Thoracic aorta (tissue), 2 donors: ENCODE measurements at regions not wholly inside any gene's neighbourhood (a gene's known extent, or its start where the extent isn't known, plus 50 kb on each side); places are given as distances from the start of the nearest gene placed in this dataset.

Source experiments
- ATAC-seq: fragments of 150-250 bp; one replicate; pipeline ENCODE4 v1.8.0; 2017; ENCODE audit warnings: low read depth; ENCODE audit not compliant: insufficient number of reproducible peaks, low FRiP score
- DNase-seq: peaks from one replicate; pipeline ENCODE4 v3.0.0-alpha.2; 2020; ENCODE audit warnings: low spot score
- H3K27ac ChIP-seq, 2 donors: fragments of 200-600 bp; sonication (generic); 1 replicate in 1 of 2; 2 replicates in 1 of 2; pipeline ENCODE4 v1.5.1; 2016; ENCODE audit warnings: mild to moderate bottlenecking in 2 of 2, moderate library complexity in 2 of 2
- H3K27me3 ChIP-seq: fragments of 200-600 bp; sonication (generic); replicated peaks from 2 replicates; pipeline ENCODE4 v1.6.0; 2016; ENCODE audit warnings: mild to moderate bottlenecking; ENCODE audit not compliant: insufficient read depth
- H3K36me3 ChIP-seq: fragments of 200-600 bp; sonication (generic); one replicate; pipeline ENCODE4 v1.5.1; 2016
- H3K4me1 ChIP-seq, 2 donors: fragments of 200-600 bp; sonication (generic); 1 replicate in 1 of 2; 2 replicates in 1 of 2; pipeline versions ENCODE4 v1.5.1 to v1.6.0; 2016; ENCODE audit warnings: low read depth in 2 of 2, mild to moderate bottlenecking in 1 of 2; ENCODE audit not compliant: control insufficient read depth in 1 of 2
- H3K4me3 ChIP-seq: fragments of 200-600 bp; sonication (generic); 2 replicates; pipeline ENCODE4 v1.5.1; 2016; ENCODE audit warnings: mild to moderate bottlenecking
- H3K9me3 ChIP-seq: fragments of 200-600 bp; sonication (generic); 2 replicates; pipeline ENCODE4 v1.5.1; 2016
- TF ChIP-seq, protein P1 (sequence below): fragments of 200-600 bp; sonication (generic); IDR thresholded peaks from one replicate; pipeline ENCODE4 v1.5.1; 2019; ENCODE audit warnings: antibody characterized with exemption

DNA sequence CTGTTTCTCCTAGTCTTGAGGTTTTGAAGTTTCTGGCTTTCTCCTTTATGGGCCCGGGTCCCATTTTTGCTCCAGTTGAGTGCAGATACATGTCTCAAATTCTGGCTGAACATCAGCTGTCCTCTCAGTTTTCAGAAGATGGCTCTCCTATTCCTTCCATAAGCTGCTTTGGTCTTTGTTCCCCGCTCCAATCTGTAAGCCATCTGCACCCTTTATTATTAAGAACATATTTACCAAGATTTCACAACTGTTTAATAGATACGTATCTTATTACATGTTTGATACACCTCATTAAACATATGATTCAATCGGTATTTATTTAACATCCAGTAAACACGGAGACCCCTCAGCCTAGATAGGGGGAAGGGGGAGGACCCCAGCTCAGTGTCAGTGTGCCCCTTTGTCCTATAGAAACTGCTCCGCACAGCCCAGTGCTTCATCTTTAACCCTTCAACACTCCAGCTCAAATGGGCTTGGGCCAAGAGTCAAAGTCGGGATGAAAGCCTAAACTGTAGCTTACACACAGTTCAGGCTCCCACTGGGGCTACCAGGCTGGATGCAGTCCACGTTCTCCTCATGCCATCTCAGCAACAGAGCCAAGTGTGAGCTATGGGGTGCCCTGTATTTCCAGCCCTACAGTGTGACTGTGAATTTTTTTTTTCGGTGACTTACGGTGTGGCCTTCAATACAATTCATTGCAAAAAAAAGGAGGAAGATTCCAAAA lies 166.0 kb upstream of the ZFHX3 start:
- DNase-seq (no peak), ATAC-seq (no peak)
- TF ChIP-seq, protein P1, sequence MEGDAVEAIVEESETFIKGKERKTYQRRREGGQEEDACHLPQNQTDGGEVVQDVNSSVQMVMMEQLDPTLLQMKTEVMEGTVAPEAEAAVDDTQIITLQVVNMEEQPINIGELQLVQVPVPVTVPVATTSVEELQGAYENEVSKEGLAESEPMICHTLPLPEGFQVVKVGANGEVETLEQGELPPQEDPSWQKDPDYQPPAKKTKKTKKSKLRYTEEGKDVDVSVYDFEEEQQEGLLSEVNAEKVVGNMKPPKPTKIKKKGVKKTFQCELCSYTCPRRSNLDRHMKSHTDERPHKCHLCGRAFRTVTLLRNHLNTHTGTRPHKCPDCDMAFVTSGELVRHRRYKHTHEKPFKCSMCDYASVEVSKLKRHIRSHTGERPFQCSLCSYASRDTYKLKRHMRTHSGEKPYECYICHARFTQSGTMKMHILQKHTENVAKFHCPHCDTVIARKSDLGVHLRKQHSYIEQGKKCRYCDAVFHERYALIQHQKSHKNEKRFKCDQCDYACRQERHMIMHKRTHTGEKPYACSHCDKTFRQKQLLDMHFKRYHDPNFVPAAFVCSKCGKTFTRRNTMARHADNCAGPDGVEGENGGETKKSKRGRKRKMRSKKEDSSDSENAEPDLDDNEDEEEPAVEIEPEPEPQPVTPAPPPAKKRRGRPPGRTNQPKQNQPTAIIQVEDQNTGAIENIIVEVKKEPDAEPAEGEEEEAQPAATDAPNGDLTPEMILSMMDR, result no peak
- H3K9me3 ChIP-seq, result no peaks in the 10 kb centered on the region
- peaks cover 10 to 21% of the 10 kb centered on the region in 2 donors for H3K4me1 ChIP-seq
- H3K27ac ChIP-seq, result no peak overlapping the region
- no peaks in the 10 kb centered on the region for H3K36me3 ChIP-seq
- H3K27me3 ChIP-seq, result no peaks in the 10 kb centered on the region
- no peak overlapping the region for H3K4me3 ChIP-seq

DNA sequence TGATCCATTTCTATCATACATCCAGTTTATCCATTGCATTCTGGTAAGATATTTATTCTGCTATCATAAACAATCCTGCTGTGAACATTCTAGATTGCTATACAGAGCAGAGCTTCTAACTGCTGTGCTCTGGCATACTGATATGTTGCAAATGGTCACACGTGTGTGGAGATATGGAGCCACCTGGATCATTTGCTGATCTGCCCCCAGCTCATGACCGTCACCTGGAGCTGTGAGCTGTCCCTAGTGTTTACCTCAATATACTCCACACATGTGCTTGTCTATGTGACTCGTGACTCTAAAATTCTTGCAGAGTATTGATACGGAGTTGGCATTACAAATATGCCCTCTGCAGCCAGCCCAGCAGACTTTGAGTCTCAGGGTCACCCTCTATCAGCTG lies 164.5 kb upstream of the ZFHX3 start:
- H3K36me3 ChIP-seq, result no peaks in the 10 kb centered on the region
- no peak for DNase-seq
- no peak for ATAC-seq
- no peaks in the 10 kb centered on the region for H3K9me3 ChIP-seq
- H3K4me1 ChIP-seq, result peaks cover 10 to 21% of the 10 kb centered on the region in 2 donors
- TF ChIP-seq, protein P1, result no peak
- no peaks in the 10 kb centered on the region for H3K27me3 ChIP-seq
- H3K27ac ChIP-seq, result no peak overlapping the region
- no peak overlapping the region for H3K4me3 ChIP-seq

DNA sequence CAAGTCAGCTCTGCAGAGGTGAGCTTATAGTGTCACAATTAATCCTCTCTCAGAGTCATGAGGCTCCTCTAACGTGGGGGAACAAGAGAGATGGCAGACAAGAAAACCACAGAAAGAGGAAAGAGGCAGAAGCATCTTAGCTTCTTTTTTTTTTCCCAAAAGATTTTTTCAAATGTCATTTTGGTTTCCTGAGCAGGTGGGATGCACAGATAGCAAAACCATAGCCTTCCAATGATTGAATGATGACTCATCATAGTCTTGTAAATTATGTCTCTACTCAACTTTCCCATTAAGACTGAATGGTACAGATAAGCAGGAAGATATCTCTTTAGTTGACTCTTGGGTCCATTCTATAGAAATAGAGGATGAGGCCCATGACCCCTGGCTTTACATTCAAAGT lies 162.8 kb upstream of the ZFHX3 start:
- no peak for DNase-seq
- no peaks in the 10 kb centered on the region for H3K36me3 ChIP-seq
- H3K27ac ChIP-seq, result no peak overlapping the region
- H3K4me1 ChIP-seq, result peaks cover 10 to 17% of the 10 kb centered on the region in 2 donors
- H3K9me3 ChIP-seq, result no peaks in the 10 kb centered on the region
- no peak for ATAC-seq
- no peak overlapping the region for H3K4me3 ChIP-seq
- H3K27me3 ChIP-seq, result no peaks in the 10 kb centered on the region
- TF ChIP-seq, protein P1, result no peak

DNA sequence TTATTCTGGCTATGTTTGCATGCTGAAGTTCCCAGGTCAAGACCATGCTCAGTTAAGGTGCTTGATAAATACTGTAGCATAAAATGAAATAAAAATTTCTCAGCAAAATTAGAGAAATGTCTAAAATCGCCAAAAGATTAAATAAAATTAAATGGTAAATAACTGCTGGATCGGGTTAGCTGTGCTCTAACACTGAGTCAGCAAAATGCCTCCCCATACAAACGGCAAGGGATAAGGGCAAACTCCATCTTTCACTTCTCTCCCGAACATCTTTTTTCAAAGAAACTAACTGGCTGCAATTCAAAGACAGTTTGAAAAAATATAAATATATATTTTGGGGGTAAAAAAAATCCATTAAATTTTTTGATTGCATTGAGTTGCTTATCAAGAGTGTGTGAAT lies 162.2 kb upstream of the ZFHX3 start:
- Histone ChIP-seq H3K4me1 (peaks cover 7 to 11% of the 10 kb centered on the region in 2 donors), H3K4me3 (no peak overlapping the region), H3K36me3 (no peaks in the 10 kb centered on the region), H3K27me3 (no peaks in the 10 kb centered on the region), H3K9me3 (no peaks in the 10 kb centered on the region), H3K27ac (no peak overlapping the region)
- TF ChIP-seq, protein P1, result no peak
- DNase-seq (no peak), ATAC-seq (no peak)

DNA sequence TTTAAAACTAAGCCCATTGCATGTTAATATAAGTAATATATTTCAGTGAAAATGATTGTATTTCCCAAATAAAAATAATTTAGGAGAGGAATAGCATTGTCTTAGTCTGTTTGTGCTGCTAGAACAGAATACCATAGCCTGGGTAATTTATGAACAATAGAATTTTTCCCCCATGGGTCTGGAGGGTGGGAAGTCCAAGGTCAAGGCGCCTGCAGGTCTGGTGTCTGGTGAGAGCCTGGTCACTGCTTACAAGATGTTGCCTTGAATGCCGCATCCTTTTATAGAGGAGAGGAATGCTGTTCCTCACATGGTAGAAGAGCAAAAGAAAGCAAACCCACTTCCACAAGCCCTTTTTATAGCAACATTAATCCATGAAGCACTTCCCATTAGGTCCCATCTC lies 161.3 kb upstream of the ZFHX3 start:
- H3K27me3 ChIP-seq, result no peaks in the 10 kb centered on the region
- DNase-seq (no peak), ATAC-seq (no peak)
- H3K4me3 ChIP-seq, result no peak overlapping the region
- no peaks in the 10 kb centered on the region for H3K36me3 ChIP-seq
- TF ChIP-seq, protein P1, result no peak
- no peaks in the 10 kb centered on the region for H3K9me3 ChIP-seq
- peaks cover 0 to 4% of the 10 kb centered on the region in 2 donors for H3K4me1 ChIP-seq
- H3K27ac ChIP-seq, result no peak overlapping the region
